ENCODE measurements at regions not wholly inside any gene's neighbourhood (a gene's known extent, or its start where the extent isn't known, plus 50 kb on each side); places are given as distances from the start of the nearest gene placed in this dataset.

GRCh38 chr9:31071606-31072286 is 1312.7 kb upstream of the ACO1 start:
- ATAC-seq (ENCODE audit: low read depth) = no peak
- no peak overlapping the region for H4K8ac ChIP-seq (ENCODE audit: low read depth in 2 of 2, low read length in 2 of 2)
- ChIA-PET CTCF (no interaction called here), POLR2A (ENCODE audit: unreplicated experiment) (no interaction called here)
- H3K56ac ChIP-seq (ENCODE audit: extremely low read depth, insufficient read depth, low read length) = no peak overlapping the region
- no peaks in the 10 kb centered on the region for H3K79me1 ChIP-seq (ENCODE audit: low read depth in 1 of 2, low read length in 2 of 2)
- no peaks in the 10 kb centered on the region for H4K20me1 ChIP-seq (ENCODE audit: insufficient read depth, low read length)
- TF ChIP-seq MAZ (IDR thresholded peaks at IDR 0.05; ENCODE audit: borderline replicate concordance, low read depth, low read length) (no peak), POLR2A (IDR thresholded peaks at IDR 0.05; ENCODE audit: low read depth, low read length) (no peak), NFE2L2 (IDR thresholded peaks at IDR 0.05; ENCODE audit: low read depth, low read length) (no peak), CHD1 (IDR thresholded peaks at IDR 0.05; ENCODE audit: low read depth, low read length) (no peak), FOS (IDR thresholded peaks at IDR 0.05; ENCODE audit: low read depth, low read length) (no peak), SMC3 (IDR thresholded peaks at IDR 0.05; ENCODE audit: low read depth, low read length) (no peak), RCOR1 (IDR thresholded peaks at IDR 0.05; ENCODE audit: insufficient replicate concordance, low read length) (no peak), BHLHE40 (IDR thresholded peaks at IDR 0.05; ENCODE audit: low read depth, low read length) (no peak), MAFK (IDR thresholded peaks at IDR 0.05; ENCODE audit: low read depth, low read length) (no peak)
- TF ChIP-seq, protein P1, sequence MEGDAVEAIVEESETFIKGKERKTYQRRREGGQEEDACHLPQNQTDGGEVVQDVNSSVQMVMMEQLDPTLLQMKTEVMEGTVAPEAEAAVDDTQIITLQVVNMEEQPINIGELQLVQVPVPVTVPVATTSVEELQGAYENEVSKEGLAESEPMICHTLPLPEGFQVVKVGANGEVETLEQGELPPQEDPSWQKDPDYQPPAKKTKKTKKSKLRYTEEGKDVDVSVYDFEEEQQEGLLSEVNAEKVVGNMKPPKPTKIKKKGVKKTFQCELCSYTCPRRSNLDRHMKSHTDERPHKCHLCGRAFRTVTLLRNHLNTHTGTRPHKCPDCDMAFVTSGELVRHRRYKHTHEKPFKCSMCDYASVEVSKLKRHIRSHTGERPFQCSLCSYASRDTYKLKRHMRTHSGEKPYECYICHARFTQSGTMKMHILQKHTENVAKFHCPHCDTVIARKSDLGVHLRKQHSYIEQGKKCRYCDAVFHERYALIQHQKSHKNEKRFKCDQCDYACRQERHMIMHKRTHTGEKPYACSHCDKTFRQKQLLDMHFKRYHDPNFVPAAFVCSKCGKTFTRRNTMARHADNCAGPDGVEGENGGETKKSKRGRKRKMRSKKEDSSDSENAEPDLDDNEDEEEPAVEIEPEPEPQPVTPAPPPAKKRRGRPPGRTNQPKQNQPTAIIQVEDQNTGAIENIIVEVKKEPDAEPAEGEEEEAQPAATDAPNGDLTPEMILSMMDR (conservative IDR thresholded peaks at IDR 0.05; ENCODE audit: low read depth, low read length) = no peak
- TF ChIP-seq, protein P2, sequence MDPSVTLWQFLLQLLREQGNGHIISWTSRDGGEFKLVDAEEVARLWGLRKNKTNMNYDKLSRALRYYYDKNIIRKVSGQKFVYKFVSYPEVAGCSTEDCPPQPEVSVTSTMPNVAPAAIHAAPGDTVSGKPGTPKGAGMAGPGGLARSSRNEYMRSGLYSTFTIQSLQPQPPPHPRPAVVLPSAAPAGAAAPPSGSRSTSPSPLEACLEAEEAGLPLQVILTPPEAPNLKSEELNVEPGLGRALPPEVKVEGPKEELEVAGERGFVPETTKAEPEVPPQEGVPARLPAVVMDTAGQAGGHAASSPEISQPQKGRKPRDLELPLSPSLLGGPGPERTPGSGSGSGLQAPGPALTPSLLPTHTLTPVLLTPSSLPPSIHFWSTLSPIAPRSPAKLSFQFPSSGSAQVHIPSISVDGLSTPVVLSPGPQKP (IDR thresholded peaks at IDR 0.05; ENCODE audit: borderline replicate concordance, low read depth, low read length) = no peak
- WGBS, 2 experiments (ENCODE audit: extremely low coverage in 2 of 2, insufficient read length in 1 of 2) = 75% methylated on average over 11 of the region's 23 CpGs; no CpG with 5 or more reads in 1 of the 2 experiments
- no peak overlapping the region for H2AK9ac ChIP-seq (replicated peaks; ENCODE audit: low read depth, low read length, poor library complexity)
- no peaks in the 10 kb centered on the region for H3K4me1 ChIP-seq (ENCODE audit: control insufficient read depth, insufficient read depth, low read length)
- H3K4me2 ChIP-seq (ENCODE audit: low read depth, low read length) = no peak overlapping the region
- no peak overlapping the region for H3K23ac ChIP-seq (ENCODE audit: low read depth, low read length)
- H3K9ac ChIP-seq (ENCODE audit: low read depth, low read length) = no peak overlapping the region
- peaks cover 3% of the 10 kb centered on the region for H3K9me3 ChIP-seq (ENCODE audit: control insufficient read depth, insufficient read depth, low read length)
- H3K27ac ChIP-seq (ENCODE audit: insufficient read depth, low read length) = no peak overlapping the region
- H4K5ac ChIP-seq (ENCODE audit: low read depth, low read length) = no peak overlapping the region
- no peak for DNase-seq
- H3K18ac ChIP-seq (ENCODE audit: low read depth, low read length) = no peak overlapping the region
- H2AK5ac ChIP-seq (ENCODE audit: low read depth, low read length) = no peak overlapping the region
- no peak overlapping the region for H2BK15ac ChIP-seq (ENCODE audit: low read depth, low read length)
- no peak overlapping the region for H4K91ac ChIP-seq (ENCODE audit: insufficient read depth, low read depth, low read length)
- dilution Hi-C loops (cut with HindIII; ENCODE audit: low sequenced_read_pairs, unreplicated experiment) = no loop called here
- intact Hi-C loops (cut with micrococcal nuclease) = no loop called here
- H3K27me3 ChIP-seq (ENCODE audit: control insufficient read depth, insufficient read depth, low read length) = no peaks in the 10 kb centered on the region
- H3K14ac ChIP-seq (replicated peaks; ENCODE audit: low read depth, low read length) = no peak overlapping the region
- no peak overlapping the region for H3K4me3 ChIP-seq (ENCODE audit: insufficient read depth, low read depth, low read length)
- H2BK20ac ChIP-seq (ENCODE audit: low read depth, low read length) = no peak overlapping the region
- BruUV-seq (replicated peaks) = no TSS peak
- no peak overlapping the region for H2BK5ac ChIP-seq (ENCODE audit: low read depth, low read length, poor library complexity, severe bottlenecking)
- no peaks in the 10 kb centered on the region for H3K9me1 ChIP-seq (ENCODE audit: insufficient read depth, low read length)
- H2BK120ac ChIP-seq (ENCODE audit: low read depth, low read length) = no peak overlapping the region
- no peaks in the 10 kb centered on the region for H3K36me3 ChIP-seq (ENCODE audit: control insufficient read depth, insufficient read depth, low read length)
- no peak overlapping the region for H3K4ac ChIP-seq (ENCODE audit: low read depth, low read length)
- in situ Hi-C loops (cut with MboI; ENCODE audit: low sequenced_read_pairs) = no loop called here
- H2AFZ ChIP-seq (replicated peaks; ENCODE audit: low read length, poor library complexity) = no peak overlapping the region
